ENCODE measurements at regions not wholly inside any gene's neighbourhood (a gene's known extent, or its start where the extent isn't known, plus 50 kb on each side); places are given as distances from the start of the nearest gene placed in this dataset.
"Not testable (repeated sequence)": the region's sequence is repeated elsewhere in the genome, so short reads cannot be mapped to it uniquely, and the experiment has no call there.

DNA sequence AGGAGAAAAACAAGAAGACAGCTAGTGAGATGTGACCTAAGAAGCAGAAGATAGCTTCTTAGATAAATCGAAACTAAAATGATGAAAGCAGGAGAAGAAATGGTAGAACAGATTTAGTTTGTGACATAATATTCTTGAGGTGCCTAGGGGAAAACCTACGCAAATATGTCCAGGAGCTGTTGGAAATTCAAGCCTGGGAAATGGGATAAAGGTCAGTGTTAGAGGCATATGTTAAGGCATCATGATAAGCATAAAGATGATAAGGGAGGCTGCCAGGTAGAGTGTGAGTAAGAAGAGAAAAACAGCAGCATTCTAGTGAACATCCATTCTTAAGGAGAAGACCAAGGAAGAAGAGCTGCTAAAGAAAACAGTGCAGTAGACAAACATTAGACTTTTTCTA is 109.6 kb upstream of the LGR5 start:
- DNase-seq (ENCODE audit: insufficient read length) (no peak), FAIRE-seq (no peak)
- no peak for TF ChIP-seq POLR2A (IDR thresholded peaks at IDR 0.05; ENCODE audit: low read depth, low read length)
- no peak for TF ChIP-seq TAF1 (IDR thresholded peaks at IDR 0.05; ENCODE audit: borderline replicate concordance, low read depth, low read length)
- no peak for TF ChIP-seq POLR2AphosphoS5 (IDR thresholded peaks at IDR 0.05; ENCODE audit: low read depth, low read length)

DNA sequence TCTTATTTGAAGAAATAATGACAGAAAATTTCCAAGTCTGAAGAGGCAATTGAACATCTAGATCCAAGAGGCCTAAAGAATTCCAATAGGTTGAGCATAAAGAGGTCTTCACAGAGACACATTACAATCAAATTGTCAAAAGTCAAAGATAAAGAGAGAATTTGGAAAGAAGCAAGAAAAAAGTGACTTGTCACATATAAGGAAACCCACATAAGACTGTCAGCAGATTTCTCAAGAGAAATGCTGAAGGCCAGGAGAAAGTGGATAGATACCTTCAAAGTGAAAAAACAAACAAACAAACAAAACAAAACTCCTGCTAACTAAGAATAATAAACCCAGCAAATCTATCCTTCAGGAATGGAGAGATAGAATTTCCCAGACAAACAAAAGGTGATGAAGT is 118.1 kb upstream of the LGR5 start:
- FAIRE-seq (no peak), DNase-seq (ENCODE audit: insufficient read length) (no peak)
- TF ChIP-seq POLR2A (IDR thresholded peaks at IDR 0.05; ENCODE audit: low read depth, low read length), result no peak
- no peak for TF ChIP-seq TAF1 (IDR thresholded peaks at IDR 0.05; ENCODE audit: borderline replicate concordance, low read depth, low read length)
- TF ChIP-seq POLR2AphosphoS5 (IDR thresholded peaks at IDR 0.05; ENCODE audit: low read depth, low read length), result no peak

DNA sequence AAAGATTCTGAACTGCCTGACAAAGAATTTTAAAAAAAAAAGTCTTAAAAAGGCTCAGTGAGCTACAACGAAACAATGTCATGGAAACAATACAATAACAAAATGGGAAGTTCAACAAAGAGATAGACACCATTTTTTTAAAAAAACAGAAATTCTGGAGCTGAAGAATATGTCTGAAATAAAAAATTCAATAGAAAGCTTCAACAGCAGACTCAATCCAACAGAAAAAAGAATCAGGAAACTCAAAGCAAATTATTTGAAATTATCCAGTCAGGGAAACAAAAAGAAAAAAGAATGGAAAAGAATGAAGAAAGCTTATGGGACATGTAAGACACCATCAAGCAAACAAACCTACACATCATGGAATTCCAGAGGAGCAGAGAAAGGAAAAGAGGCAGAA is 118.5 kb upstream of the LGR5 start:
- no peak for DNase-seq (ENCODE audit: insufficient read length)
- FAIRE-seq, result no peak
- TF ChIP-seq POLR2AphosphoS5 (IDR thresholded peaks at IDR 0.05; ENCODE audit: low read depth, low read length) (no peak), TAF1 (IDR thresholded peaks at IDR 0.05; ENCODE audit: borderline replicate concordance, low read depth, low read length) (no peak), POLR2A (IDR thresholded peaks at IDR 0.05; ENCODE audit: low read depth, low read length) (no peak)

DNA sequence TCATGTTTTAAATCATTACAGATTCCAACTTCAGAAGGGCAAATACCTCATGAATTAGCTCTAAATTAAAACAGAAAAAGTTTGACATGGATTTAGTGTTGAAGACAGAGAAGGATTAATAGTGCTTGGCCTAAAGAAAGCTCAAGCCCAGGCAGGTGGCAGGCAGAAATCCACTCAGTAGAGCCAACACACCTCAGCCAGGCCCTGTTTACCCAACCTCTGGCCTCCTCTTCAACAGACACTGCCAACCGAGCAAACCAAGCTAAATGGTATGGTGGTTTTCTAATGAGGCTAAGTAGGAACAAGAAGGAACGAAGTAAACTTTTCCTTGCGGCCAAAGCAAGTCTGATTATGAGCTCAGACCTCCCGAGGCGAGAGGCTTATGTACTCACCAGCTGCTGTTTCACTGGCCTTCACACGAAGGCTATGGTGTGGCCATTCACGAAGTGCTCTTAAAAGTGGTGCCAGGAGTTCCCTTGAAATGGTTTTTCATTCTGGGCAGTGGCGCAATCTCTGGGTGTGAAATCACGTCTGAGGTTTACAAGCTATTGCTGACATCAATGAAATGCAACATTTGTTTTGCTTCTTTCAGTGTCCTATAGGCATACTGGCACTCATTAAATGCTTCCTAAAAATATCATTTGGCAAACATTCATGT is 124.1 kb upstream of the LGR5 start:
- no peak for FAIRE-seq
- TF ChIP-seq POLR2A (IDR thresholded peaks at IDR 0.05; ENCODE audit: low read depth, low read length) (no peak), POLR2AphosphoS5 (IDR thresholded peaks at IDR 0.05; ENCODE audit: low read depth, low read length) (no peak)
- DNase-seq (ENCODE audit: insufficient read length), result no peak

DNA sequence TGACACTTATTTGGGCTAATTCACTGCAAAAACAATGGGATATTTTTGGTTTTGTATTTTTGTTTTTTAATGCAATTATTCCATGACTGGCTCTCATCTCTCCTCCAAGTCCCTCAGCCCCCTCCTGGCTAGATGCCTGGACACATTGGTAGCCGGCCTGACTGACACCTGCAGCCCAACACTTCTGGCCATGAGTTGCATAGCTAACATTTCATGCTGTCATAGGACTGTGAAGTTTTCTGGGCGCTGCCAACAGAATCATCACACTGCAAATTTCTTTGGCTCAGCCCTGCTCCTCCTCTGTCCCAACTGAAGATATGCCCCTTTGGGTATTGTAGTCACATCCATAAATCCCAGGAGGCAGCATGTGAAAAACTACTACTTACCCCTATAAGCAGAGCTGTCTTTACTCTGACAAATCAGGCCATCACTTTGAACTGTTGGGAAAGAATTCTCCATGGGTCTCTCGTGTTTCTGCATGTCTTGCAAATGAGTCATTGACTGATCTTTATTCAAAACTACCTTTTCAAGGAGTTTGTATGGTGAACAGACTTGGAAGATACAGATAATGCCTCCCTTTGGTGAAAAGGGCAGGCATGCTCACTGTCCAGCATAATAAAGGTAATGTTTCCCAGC is 126.7 kb upstream of the LGR5 start:
- DNase-seq (ENCODE audit: insufficient read length) (no peak), FAIRE-seq (no peak)
- no peak for TF ChIP-seq POLR2AphosphoS5 (IDR thresholded peaks at IDR 0.05; ENCODE audit: low read depth, low read length)
- no peak for TF ChIP-seq POLR2A (IDR thresholded peaks at IDR 0.05; ENCODE audit: low read depth, low read length)
- TF ChIP-seq TAF1 (IDR thresholded peaks at IDR 0.05; ENCODE audit: borderline replicate concordance, low read depth, low read length), result no peak

DNA sequence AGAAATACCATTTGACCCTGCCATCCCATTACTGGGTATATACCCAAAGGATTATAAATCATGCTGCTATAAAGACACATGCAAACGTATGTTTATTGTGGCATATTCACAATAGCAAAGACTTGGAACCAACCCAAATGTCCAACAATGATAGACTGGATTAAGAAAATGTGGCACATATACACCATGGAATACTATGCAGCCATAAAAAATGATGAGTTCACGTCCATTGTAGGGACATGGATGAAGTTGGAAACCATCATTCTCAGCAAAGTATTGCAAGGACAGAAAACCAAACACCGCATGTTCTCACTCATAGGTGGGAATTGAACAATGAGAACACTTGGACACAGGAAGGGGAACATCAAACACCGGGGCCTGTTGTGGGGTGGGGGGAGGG is 128.0 kb upstream of the LGR5 start:
- not testable (repeated sequence) for DNase-seq (ENCODE audit: insufficient read length); FAIRE-seq

DNA sequence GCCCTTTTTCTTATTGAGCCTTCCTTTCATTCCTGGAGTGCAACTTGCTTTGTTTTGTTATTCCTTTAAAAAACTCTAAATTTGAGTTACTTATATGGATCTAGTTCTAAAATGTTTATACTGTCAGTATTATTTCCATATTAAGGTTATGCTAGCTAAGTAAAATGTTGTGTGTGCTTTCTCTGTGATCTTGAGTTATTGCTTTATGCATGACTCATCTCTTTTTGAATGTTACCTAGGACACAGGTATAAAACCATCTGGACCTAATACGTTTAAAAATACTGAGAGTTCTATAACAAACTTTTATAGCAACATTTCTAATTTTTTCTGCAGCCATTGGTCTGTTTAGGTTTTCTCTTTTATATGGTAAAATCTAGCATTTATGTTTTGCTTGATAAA is 132.8 kb upstream of the LGR5 start:
- TF ChIP-seq POLR2AphosphoS5 (IDR thresholded peaks at IDR 0.05; ENCODE audit: low read depth, low read length) (no peak), POLR2A (IDR thresholded peaks at IDR 0.05; ENCODE audit: low read depth, low read length) (no peak), TAF1 (IDR thresholded peaks at IDR 0.05; ENCODE audit: borderline replicate concordance, low read depth, low read length) (no peak)
- no peak for DNase-seq (ENCODE audit: insufficient read length)
- FAIRE-seq, result no peak

DNA sequence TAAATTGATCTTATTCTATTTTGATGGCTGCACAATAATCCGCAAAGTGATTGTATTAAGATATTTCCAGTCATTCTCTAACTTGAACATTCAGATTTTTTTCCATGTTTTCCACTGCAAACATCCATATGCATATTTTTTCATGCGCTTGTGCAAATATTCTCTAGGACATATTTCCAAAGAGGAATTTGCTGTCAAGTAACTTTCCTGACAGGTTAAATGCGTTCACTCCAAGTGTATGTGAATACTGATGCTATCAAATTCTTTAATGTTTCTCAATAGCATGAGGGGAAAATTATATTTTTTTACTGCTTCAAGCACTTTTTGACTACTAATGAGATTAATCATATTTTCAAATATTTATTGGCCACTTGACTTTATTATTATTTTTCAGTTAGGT is 135.3 kb upstream of the LGR5 start:
- no peak for FAIRE-seq
- no peak for DNase-seq (ENCODE audit: insufficient read length)
- TF ChIP-seq TAF1 (IDR thresholded peaks at IDR 0.05; ENCODE audit: borderline replicate concordance, low read depth, low read length) (no peak), POLR2AphosphoS5 (IDR thresholded peaks at IDR 0.05; ENCODE audit: low read depth, low read length) (no peak), POLR2A (IDR thresholded peaks at IDR 0.05; ENCODE audit: low read depth, low read length) (no peak)

DNA sequence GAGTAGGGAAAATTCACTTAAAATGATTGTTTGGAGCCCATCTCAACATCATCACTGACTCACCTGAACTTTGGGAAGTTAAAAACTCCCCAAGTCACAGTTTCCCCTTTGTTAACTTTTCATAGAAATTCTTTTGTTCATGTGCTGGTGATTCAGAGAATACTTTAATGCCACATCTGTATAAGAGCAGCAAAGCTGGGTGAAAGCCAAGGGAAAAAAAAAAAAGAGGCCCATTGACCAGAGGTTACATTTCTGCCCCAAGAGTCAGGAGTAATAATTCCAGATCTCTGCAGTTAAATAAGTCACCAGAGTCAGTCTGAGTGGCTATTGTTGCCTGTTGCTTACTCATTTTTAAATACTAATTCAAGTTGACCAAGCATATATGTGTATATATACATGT is 136.4 kb upstream of the LGR5 start:
- no peak for DNase-seq (ENCODE audit: insufficient read length)
- FAIRE-seq, result no peak
- TF ChIP-seq TAF1 (IDR thresholded peaks at IDR 0.05; ENCODE audit: borderline replicate concordance, low read depth, low read length) (no peak), POLR2A (IDR thresholded peaks at IDR 0.05; ENCODE audit: low read depth, low read length) (no peak), POLR2AphosphoS5 (IDR thresholded peaks at IDR 0.05; ENCODE audit: low read depth, low read length) (no peak)

DNA sequence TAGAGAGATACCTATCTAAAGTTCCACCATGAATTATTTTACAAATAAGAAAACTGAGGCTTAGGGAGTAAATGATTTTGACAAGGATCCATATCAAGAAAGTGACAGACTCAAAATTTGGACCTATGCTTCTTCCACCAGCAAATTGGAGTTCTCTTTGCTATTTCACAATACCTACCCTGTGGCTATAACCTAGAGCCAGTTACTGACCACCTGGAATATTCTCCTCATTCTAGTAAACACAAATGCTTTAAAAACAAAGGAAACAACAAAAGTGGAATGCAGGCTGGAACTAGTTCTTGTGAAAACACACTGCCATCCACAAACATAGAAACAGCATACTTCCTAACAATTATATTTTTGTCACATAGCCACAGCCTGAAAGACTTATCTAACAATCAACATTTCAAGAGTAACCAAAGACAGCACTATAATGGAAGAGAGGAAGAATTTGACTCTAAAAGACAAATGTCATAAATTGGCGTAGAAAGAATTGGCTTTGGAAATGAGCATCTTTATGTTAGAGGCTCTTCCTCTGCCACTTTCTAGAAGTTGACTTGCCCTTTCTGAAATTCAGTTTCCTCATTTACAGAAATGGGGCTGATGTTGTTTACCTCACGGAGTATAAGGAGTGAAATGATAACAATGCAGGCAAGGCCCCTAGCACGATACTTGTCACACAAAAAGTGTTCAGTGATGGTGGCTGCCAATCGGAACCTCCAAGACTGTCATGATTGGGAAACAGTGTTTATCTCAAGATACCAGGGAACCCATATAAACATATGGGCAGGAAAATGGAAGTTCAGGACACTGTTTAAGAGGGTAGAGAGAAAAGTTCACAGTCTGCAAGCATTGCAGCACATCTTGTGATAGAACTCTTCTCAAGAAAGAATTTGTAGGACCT is 138.6 kb upstream of the LGR5 start:
- FAIRE-seq, result no peak
- DNase-seq (ENCODE audit: insufficient read length), result no peak
- TF ChIP-seq POLR2AphosphoS5 (IDR thresholded peaks at IDR 0.05; ENCODE audit: low read depth, low read length) (no peak), POLR2A (IDR thresholded peaks at IDR 0.05; ENCODE audit: low read depth, low read length) (no peak), TAF1 (IDR thresholded peaks at IDR 0.05; ENCODE audit: borderline replicate concordance, low read depth, low read length) (no peak)

DNA sequence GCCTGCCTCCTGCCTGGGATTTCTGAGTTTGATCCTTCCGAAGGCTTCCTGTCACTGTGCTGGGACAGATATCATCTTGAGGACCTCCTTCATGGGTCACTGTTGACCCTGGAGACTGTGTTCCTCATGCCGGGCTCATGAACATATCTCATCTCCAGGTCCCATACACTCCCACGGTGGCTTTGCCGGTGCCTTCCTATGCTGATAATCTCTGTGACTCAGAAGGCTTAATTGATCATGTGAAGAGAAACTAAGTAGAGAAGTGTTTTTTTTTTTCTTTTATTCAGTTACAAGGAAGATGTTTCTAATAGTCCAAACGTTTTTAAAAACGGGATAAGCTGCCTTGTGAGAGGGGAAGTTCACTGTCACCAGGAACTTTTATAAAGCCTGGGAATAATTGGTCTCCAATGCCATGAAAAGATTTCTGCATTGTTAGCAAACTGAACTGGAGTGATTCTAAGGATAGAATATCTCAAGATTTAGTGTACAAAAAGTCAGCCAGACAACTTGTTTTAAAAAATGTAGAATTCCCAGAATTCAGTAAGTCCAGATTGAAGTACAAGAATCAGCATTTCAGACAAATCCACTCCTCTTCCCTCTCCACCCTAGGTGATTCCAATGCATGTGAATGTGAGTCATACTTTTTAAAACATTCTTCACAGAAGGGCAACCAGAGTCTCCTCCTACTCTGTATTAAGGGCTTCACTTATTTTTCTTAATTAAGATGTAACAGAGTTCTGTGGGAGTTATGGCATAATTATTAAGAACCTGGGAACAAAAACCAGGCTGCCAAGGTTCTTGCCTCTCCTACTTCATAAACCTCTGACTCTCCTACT is 139.8 kb upstream of the LGR5 start:
- FAIRE-seq (no peak), DNase-seq (ENCODE audit: insufficient read length) (no peak)
- TF ChIP-seq POLR2AphosphoS5 (IDR thresholded peaks at IDR 0.05; ENCODE audit: low read depth, low read length) (no peak), TAF1 (IDR thresholded peaks at IDR 0.05; ENCODE audit: borderline replicate concordance, low read depth, low read length) (no peak), POLR2A (IDR thresholded peaks at IDR 0.05; ENCODE audit: low read depth, low read length) (no peak)

Data from GM12892 (cell line).